ENCODE measurements at regions not wholly inside any gene's neighbourhood (a gene's known extent, or its start where the extent isn't known, plus 50 kb on each side); places are given as distances from the start of the nearest gene placed in this dataset.

- TF ChIP-seq, protein P1, sequence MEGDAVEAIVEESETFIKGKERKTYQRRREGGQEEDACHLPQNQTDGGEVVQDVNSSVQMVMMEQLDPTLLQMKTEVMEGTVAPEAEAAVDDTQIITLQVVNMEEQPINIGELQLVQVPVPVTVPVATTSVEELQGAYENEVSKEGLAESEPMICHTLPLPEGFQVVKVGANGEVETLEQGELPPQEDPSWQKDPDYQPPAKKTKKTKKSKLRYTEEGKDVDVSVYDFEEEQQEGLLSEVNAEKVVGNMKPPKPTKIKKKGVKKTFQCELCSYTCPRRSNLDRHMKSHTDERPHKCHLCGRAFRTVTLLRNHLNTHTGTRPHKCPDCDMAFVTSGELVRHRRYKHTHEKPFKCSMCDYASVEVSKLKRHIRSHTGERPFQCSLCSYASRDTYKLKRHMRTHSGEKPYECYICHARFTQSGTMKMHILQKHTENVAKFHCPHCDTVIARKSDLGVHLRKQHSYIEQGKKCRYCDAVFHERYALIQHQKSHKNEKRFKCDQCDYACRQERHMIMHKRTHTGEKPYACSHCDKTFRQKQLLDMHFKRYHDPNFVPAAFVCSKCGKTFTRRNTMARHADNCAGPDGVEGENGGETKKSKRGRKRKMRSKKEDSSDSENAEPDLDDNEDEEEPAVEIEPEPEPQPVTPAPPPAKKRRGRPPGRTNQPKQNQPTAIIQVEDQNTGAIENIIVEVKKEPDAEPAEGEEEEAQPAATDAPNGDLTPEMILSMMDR (conservative IDR thresholded peaks at IDR 0.05; ENCODE audit: low read length): no peak
- no peak for TF ChIP-seq EZH2phosphoT487 (IDR thresholded peaks at IDR 0.05; ENCODE audit: borderline replicate concordance)
Observed at GRCh38 chr4:158350161-158350560, 139.9 kb downstream of the TMEM144 start.

Data from Loucy (cell line).